IPS DF 6.9 (cell line): ENCODE measurements at regions not wholly inside any gene's neighbourhood (a gene's known extent, or its start where the extent isn't known, plus 50 kb on each side); places are given as distances from the start of the nearest gene placed in this dataset.
A peak's percentile ranks its signal among the peaks of the same experiment; 100 is the strongest.

ENCODE experiments used
- DNase-seq: peaks from one replicate; pipeline ENCODE4 v3.0.0-alpha.2; 2013; ENCODE audit warnings: low read depth, low spot score
- H3K27ac ChIP-seq: one replicate; pipeline ENCODE4 v1.5.1; 2013; ENCODE audit warnings: low read length, control low read depth
- H3K27me3 ChIP-seq: 2 replicates; pipeline ENCODE4 v1.6.1; 2013; ENCODE audit warnings: mild to moderate bottlenecking, low read length; ENCODE audit not compliant: control insufficient read depth, insufficient read depth
- H3K36me3 ChIP-seq: 2 replicates; pipeline ENCODE4 v1.6.1; 2013; ENCODE audit warnings: low read length; ENCODE audit not compliant: control insufficient read depth, insufficient read depth
- H3K4me1 ChIP-seq: 2 replicates; pipeline ENCODE4 v1.6.1; 2013; ENCODE audit warnings: low read length; ENCODE audit not compliant: control insufficient read depth, insufficient read depth
- H3K4me3 ChIP-seq: 2 replicates; pipeline ENCODE4 v1.5.1; 2013; ENCODE audit warnings: mild to moderate bottlenecking, low read length
- H3K9me3 ChIP-seq: 2 replicates; pipeline ENCODE4 v1.6.1; 2013; ENCODE audit warnings: low read length, inconsistent platforms; ENCODE audit not compliant: control insufficient read depth, insufficient read depth
- WGBS: extraction: QIAGEN DNeasy Blood & Tissue Kit; methylation state at CpG from one replicate; pipeline ENCODE4 v1.1.7; 2013; ENCODE audit warnings: mixed read lengths, missing lambda C conversion rate; ENCODE audit not compliant: insufficient read length, insufficient coverage; 5-methylcytosine and 5-hydroxymethylcytosine counted together

- Histone ChIP-seq H3K36me3 (no peaks in the 10 kb centered on the region), H3K4me1 (no peaks in the 10 kb centered on the region), H3K27ac (no peak overlapping the region), H3K4me3 (no peak overlapping the region), H3K27me3 (no peaks in the 10 kb centered on the region), H3K9me3 (peaks cover 1% of the 10 kb centered on the region; the same call in 1 of the 2 replicates)
- no CpG with 5 or more reads among the region's 43 CpGs for WGBS
- DNase-seq = peak; percentile 31
These were observed 986.3 kb upstream of the TMEM132C start for GRCh38 chr12:127280393-127281275.

GRCh38 chr12:127282786-127283565 is 984.0 kb upstream of the TMEM132C start:
- no peaks in the 10 kb centered on the region for H3K4me1 ChIP-seq
- H3K27ac ChIP-seq = no peak overlapping the region
- DNase-seq = no peak
- H3K36me3 ChIP-seq = no peaks in the 10 kb centered on the region
- H3K9me3 ChIP-seq = peaks cover 1% of the 10 kb centered on the region; the same call in 1 of the 2 replicates
- no CpG with 5 or more reads among the region's 7 CpGs for WGBS
- no peak overlapping the region for H3K4me3 ChIP-seq
- H3K27me3 ChIP-seq = no peaks in the 10 kb centered on the region

- H3K4me3 ChIP-seq = no peak overlapping the region
- H3K9me3 ChIP-seq = peaks cover 1% of the 10 kb centered on the region; the same call in 1 of the 2 replicates
- no CpG with 5 or more reads among the region's 6 CpGs for WGBS
- DNase-seq = no peak
- H3K36me3 ChIP-seq = no peaks in the 10 kb centered on the region
- no peaks in the 10 kb centered on the region for H3K4me1 ChIP-seq
- H3K27me3 ChIP-seq = no peaks in the 10 kb centered on the region
- H3K27ac ChIP-seq = no peak overlapping the region
These were observed 982.9 kb upstream of the TMEM132C start for GRCh38 chr12:127284021-127284420.

- Histone ChIP-seq H3K27ac (no peak overlapping the region), H3K36me3 (no peaks in the 10 kb centered on the region), H3K4me1 (no peaks in the 10 kb centered on the region), H3K4me3 (no peak overlapping the region), H3K9me3 (peaks cover 1% of the 10 kb centered on the region; the same call in 1 of the 2 replicates), H3K27me3 (no peaks in the 10 kb centered on the region)
- no CpG with 5 or more reads among the region's 3 CpGs for WGBS
- DNase-seq = no peak
These were observed 982.0 kb upstream of the TMEM132C start for GRCh38 chr12:127284870-127285431.

GRCh38 chr12:127286281-127286680 is 980.7 kb upstream of the TMEM132C start:
- no CpG with 5 or more reads among the region's 3 CpGs for WGBS
- no peaks in the 10 kb centered on the region for H3K36me3 ChIP-seq
- no peaks in the 10 kb centered on the region for H3K27me3 ChIP-seq
- H3K27ac ChIP-seq = no peak overlapping the region
- H3K9me3 ChIP-seq = peaks cover 1% of the 10 kb centered on the region; the same call in 1 of the 2 replicates
- no peaks in the 10 kb centered on the region for H3K4me1 ChIP-seq
- no peak for DNase-seq
- H3K4me3 ChIP-seq = no peak overlapping the region

- H3K36me3 ChIP-seq = no peaks in the 10 kb centered on the region
- H3K27ac ChIP-seq = no peak overlapping the region
- DNase-seq = no peak
- peaks cover 1% of the 10 kb centered on the region; the same call in 1 of the 2 replicates for H3K9me3 ChIP-seq
- no peaks in the 10 kb centered on the region for H3K27me3 ChIP-seq
- H3K4me1 ChIP-seq = no peaks in the 10 kb centered on the region
- WGBS = no CpG with 5 or more reads among the region's 11 CpGs
- no peak overlapping the region for H3K4me3 ChIP-seq
These were observed 979.7 kb upstream of the TMEM132C start for GRCh38 chr12:127287256-127287655.

- no peaks in the 10 kb centered on the region for H3K36me3 ChIP-seq
- no peaks in the 10 kb centered on the region for H3K27me3 ChIP-seq
- H3K4me3 ChIP-seq = no peak overlapping the region
- peaks cover 4% of the 10 kb centered on the region for H3K9me3 ChIP-seq
- H3K4me1 ChIP-seq = no peaks in the 10 kb centered on the region
- H3K27ac ChIP-seq = no peak overlapping the region
- no CpG with 5 or more reads among the region's 5 CpGs for WGBS
- DNase-seq = no peak
These were observed 976.7 kb upstream of the TMEM132C start for GRCh38 chr12:127290251-127290650.

- no CpG with 5 or more reads among the region's 6 CpGs for WGBS
- Histone ChIP-seq H3K9me3 (peaks cover 3% of the 10 kb centered on the region), H3K4me1 (no peaks in the 10 kb centered on the region), H3K27me3 (no peaks in the 10 kb centered on the region), H3K4me3 (no peak overlapping the region), H3K36me3 (no peaks in the 10 kb centered on the region), H3K27ac (no peak overlapping the region)
- no peak for DNase-seq
These were observed 974.2 kb upstream of the TMEM132C start for GRCh38 chr12:127292736-127293135.

- H3K36me3 ChIP-seq = no peaks in the 10 kb centered on the region
- DNase-seq = peak; percentile 7
- no CpG with 5 or more reads among the region's 13 CpGs for whole genome bisulfite sequencing
- no peak overlapping the region for H3K27ac ChIP-seq
- peaks cover 3% of the 10 kb centered on the region for H3K9me3 ChIP-seq
- no peak overlapping the region for H3K4me3 ChIP-seq
- H3K27me3 ChIP-seq = no peaks in the 10 kb centered on the region
- H3K4me1 ChIP-seq = no peaks in the 10 kb centered on the region
These were observed 973.3 kb upstream of the TMEM132C start for GRCh38 chr12:127293507-127294310.
